ENCODE measurements at regions not wholly inside any gene's neighbourhood (a gene's known extent, or its start where the extent isn't known, plus 50 kb on each side); places are given as distances from the start of the nearest gene placed in this dataset.

GRCh38 chr14:81776531-81776930 lies 242.9 kb upstream of the SEL1L start:
- no peak for TF ChIP-seq EZH2 (IDR thresholded peaks at IDR 0.05; ENCODE audit: insufficient read depth, poor library complexity, severe bottlenecking)
- no peak for TF ChIP-seq EZH2phosphoT487 (IDR thresholded peaks at IDR 0.05; ENCODE audit: insufficient read depth, low read depth)
